ENCODE measurements at regions not wholly inside any gene's neighbourhood (a gene's known extent, or its start where the extent isn't known, plus 50 kb on each side); places are given as distances from the start of the nearest gene placed in this dataset.

DNA sequence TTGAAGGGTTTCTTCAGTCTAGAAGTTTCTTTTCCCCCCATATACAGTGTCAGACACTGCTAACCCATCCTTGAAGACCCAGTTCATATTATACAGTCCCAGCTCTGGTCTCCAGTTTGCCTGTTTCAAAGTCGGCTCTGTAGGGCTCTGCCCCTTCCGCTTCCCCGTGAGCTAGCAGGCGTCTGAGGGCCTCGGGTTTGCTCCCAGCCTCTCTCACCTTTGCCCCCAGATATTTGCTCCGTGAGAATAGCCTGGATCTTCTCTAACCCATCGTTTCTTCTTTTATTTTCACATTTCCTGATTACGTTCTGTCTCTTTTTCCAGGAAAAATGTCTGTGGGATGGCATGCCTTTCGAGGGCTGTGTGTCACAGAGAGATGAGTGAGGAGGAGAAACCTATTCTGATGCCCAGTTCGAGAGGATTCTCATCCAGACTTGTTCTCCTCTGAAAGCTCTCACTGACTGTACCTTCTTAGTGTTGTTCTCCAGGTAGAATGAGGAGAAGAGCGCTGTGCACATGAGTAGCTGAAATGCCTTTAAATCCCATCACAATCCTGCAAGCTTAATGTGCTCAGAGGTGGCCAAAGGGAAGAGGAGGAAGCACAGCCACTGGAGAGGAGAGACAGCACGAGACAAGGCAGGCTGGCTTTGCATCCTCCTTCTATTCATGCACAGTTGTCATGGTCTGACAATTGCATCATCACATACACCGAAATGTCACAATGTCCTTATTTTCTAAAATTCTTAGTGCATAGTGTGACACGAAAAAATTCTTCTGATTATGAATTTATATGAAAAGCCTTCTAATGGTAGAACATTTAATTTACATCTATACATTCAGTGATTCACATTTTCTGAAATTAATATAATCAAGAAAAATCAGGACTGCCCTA lies 171.1 kb downstream of the FOXA2 start (continued):
- TF ChIP-seq ZNF335 (CRISPR knock-in tag; IDR thresholded peaks at IDR 0.05) (0 out of 2 replicates have a peak, but pooled peaks have one; percentile 27), KDM4B (CRISPR knock-in tag; IDR thresholded peaks at IDR 0.05) (no peak), ATRX (CRISPR knock-in tag; IDR thresholded peaks at IDR 0.05; ENCODE audit: borderline replicate concordance) (no peak), PHF20 (CRISPR knock-in tag; IDR thresholded peaks at IDR 0.05) (no peak), ZNF275 (CRISPR knock-in tag; IDR thresholded peaks at IDR 0.05; ENCODE audit: borderline replicate concordance) (no peak), POLR2A (IDR thresholded peaks at IDR 0.05; ENCODE audit: insufficient read depth in 1 of 2, low read depth in 2 of 2, low read length in 2 of 2) (no peak), PTBP1 (IDR thresholded peaks at IDR 0.05; ENCODE audit: low read depth, low read length, poor library complexity, severe bottlenecking) (no peak), CEBPB (IDR thresholded peaks at IDR 0.05; ENCODE audit: borderline replicate concordance, low read depth, low read length) (peak; percentile 88), CEBPG (CRISPR knock-in tag; IDR thresholded peaks at IDR 0.05) (peak; percentile 75), TAF15 (IDR thresholded peaks at IDR 0.05; ENCODE audit: low read depth, low read length, poor library complexity, severe bottlenecking) (no peak), GLI4 (CRISPR knock-in tag; IDR thresholded peaks at IDR 0.05; ENCODE audit: borderline replicate concordance) (no peak), ZNF660 (CRISPR knock-in tag; IDR thresholded peaks at IDR 0.05; ENCODE audit: borderline replicate concordance, low read depth) (no peak), ZKSCAN5 (CRISPR knock-in tag; IDR thresholded peaks at IDR 0.05) (no peak), PRMT3 (CRISPR knock-in tag; IDR thresholded peaks at IDR 0.05; ENCODE audit: borderline replicate concordance, low read depth) (no peak), IRX3 (CRISPR knock-in tag; IDR thresholded peaks at IDR 0.05; ENCODE audit: borderline replicate concordance, low read depth) (no peak), ZNF326 (CRISPR knock-in tag; IDR thresholded peaks at IDR 0.05; ENCODE audit: borderline replicate concordance) (no peak), THAP11 (CRISPR knock-in tag; IDR thresholded peaks at IDR 0.05) (no peak), ATF3 (CRISPR knock-in tag; IDR thresholded peaks at IDR 0.05) (peak; percentile 72; the same call in 1 of the 2 replicates), ZFP41 (CRISPR knock-in tag; IDR thresholded peaks at IDR 0.05; ENCODE audit: borderline replicate concordance) (no peak)
- TF ChIP-seq, protein P1, sequence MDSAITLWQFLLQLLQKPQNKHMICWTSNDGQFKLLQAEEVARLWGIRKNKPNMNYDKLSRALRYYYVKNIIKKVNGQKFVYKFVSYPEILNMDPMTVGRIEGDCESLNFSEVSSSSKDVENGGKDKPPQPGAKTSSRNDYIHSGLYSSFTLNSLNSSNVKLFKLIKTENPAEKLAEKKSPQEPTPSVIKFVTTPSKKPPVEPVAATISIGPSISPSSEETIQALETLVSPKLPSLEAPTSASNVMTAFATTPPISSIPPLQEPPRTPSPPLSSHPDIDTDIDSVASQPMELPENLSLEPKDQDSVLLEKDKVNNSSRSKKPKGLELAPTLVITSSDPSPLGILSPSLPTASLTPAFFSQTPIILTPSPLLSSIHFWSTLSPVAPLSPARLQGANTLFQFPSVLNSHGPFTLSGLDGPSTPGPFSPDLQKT (CRISPR knock-in tag; IDR thresholded peaks at IDR 0.05; ENCODE audit: borderline replicate concordance) = no peak
- TF ChIP-seq, protein P2, sequence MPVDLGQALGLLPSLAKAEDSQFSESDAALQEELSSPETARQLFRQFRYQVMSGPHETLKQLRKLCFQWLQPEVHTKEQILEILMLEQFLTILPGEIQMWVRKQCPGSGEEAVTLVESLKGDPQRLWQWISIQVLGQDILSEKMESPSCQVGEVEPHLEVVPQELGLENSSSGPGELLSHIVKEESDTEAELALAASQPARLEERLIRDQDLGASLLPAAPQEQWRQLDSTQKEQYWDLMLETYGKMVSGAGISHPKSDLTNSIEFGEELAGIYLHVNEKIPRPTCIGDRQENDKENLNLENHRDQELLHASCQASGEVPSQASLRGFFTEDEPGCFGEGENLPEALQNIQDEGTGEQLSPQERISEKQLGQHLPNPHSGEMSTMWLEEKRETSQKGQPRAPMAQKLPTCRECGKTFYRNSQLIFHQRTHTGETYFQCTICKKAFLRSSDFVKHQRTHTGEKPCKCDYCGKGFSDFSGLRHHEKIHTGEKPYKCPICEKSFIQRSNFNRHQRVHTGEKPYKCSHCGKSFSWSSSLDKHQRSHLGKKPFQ (CRISPR knock-in tag; IDR thresholded peaks at IDR 0.05; ENCODE audit: insufficient replicate concordance) = no peak
- TF ChIP-seq, protein P3, sequence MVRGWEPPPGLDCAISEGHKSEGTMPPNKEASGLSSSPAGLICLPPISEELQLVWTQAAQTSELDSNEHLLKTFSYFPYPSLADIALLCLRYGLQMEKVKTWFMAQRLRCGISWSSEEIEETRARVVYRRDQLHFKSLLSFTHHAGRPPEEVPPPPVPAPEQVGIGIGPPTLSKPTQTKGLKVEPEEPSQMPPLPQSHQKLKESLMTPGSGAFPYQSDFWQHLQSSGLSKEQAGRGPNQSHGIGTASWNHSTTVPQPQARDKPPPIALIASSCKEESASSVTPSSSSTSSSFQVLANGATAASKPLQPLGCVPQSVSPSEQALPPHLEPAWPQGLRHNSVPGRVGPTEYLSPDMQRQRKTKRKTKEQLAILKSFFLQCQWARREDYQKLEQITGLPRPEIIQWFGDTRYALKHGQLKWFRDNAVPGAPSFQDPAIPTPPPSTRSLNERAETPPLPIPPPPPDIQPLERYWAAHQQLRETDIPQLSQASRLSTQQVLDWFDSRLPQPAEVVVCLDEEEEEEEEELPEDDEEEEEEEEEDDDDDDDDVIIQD (CRISPR knock-in tag; IDR thresholded peaks at IDR 0.05; ENCODE audit: low read depth) = no peak

All from HepG2 (cell line).